ENCODE measurements at regions not wholly inside any gene's neighbourhood (a gene's known extent, or its start where the extent isn't known, plus 50 kb on each side); places are given as distances from the start of the nearest gene placed in this dataset.
A peak's percentile ranks its signal among the peaks of the same experiment; 100 is the strongest.

GRCh38 chr3:111303760-111304159 lies 232.1 kb downstream of the NECTIN3 start:
- Histone ChIP-seq H3K27ac (no peak overlapping the region), H3K9me3 (no peaks in the 10 kb centered on the region), H3K4me1 (replicated peaks) (no peaks in the 10 kb centered on the region), H3K4me3 (no peak overlapping the region), H3K27me3 (replicated peaks; ENCODE audit: insufficient read depth) (no peaks in the 10 kb centered on the region), H3K36me3 (no peaks in the 10 kb centered on the region)
- intact Hi-C loops (cut with DNase I): no loop called here
- DNase-seq (ENCODE audit: low spot score): no peak
- 66% methylated on average over 1 of the region's 1 CpG for WGBS
- TF ChIP-seq POLR2AphosphoS5 (IDR thresholded peaks at IDR 0.05): no peak
- no peak for TF ChIP-seq CTCF (IDR thresholded peaks at IDR 0.05)
- no peak for TF ChIP-seq POLR2A (IDR thresholded peaks at IDR 0.05)

DNA sequence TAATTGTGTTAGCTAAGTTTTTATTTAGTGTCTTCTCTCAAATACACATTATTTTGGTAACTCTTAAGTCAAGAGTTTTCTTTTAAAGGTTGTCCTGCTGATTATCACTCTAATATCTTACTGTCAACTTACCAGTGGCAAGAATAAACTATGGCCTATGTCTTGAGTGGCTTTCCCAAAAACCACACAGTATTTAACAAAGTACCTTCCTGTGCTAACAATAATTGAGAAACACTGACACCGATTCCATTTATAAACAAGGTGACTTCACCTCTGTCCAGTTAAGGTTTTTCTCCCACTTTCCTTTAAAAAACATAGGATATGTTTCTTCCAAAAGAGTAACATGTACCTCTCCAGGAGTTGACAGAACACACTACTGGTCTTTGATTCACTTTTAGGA lies 234.3 kb upstream of the CD96 start:
- Histone ChIP-seq H3K9me3 (no peaks in the 10 kb centered on the region), H3K4me1 (replicated peaks) (no peaks in the 10 kb centered on the region), H3K4me3 (no peak overlapping the region), H3K36me3 (no peaks in the 10 kb centered on the region), H3K27me3 (replicated peaks; ENCODE audit: insufficient read depth) (no peaks in the 10 kb centered on the region), H3K27ac (no peak overlapping the region)
- intact Hi-C loops (cut with DNase I): no loop called here
- WGBS: 87% methylated on average over 1 of the region's 1 CpG
- TF ChIP-seq POLR2A (IDR thresholded peaks at IDR 0.05): no peak
- no peak for TF ChIP-seq CTCF (IDR thresholded peaks at IDR 0.05)
- no peak for TF ChIP-seq POLR2AphosphoS5 (IDR thresholded peaks at IDR 0.05)
- DNase-seq (ENCODE audit: low spot score): no peak

DNA sequence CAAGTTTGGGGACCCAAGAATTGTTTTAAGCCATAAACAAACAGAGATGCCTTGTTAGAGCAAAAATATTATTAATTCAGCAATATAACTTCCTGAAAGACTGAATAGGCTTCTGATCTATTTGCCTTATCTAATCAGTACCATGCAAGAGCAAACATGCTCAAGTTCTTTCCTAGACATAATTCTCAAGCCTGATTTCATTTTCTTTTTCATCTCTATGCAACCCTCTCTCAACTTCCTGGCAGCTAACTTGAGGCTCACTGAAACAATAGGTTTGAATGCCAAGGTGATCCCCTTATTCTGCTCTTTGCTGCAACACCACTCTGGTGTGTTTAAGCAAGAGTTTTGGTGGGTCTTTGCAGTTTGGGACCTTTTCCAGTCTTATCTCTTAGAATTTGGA lies 230.9 kb upstream of the CD96 start:
- no peak for DNase-seq (ENCODE audit: low spot score)
- Histone ChIP-seq H3K27ac (no peak overlapping the region), H3K27me3 (replicated peaks; ENCODE audit: insufficient read depth) (no peaks in the 10 kb centered on the region), H3K4me3 (no peak overlapping the region), H3K36me3 (no peaks in the 10 kb centered on the region), H3K4me1 (replicated peaks) (no peaks in the 10 kb centered on the region), H3K9me3 (no peaks in the 10 kb centered on the region)
- intact Hi-C loops (cut with DNase I): no loop called here
- TF ChIP-seq POLR2AphosphoS5 (IDR thresholded peaks at IDR 0.05) (no peak), CTCF (IDR thresholded peaks at IDR 0.05) (no peak), POLR2A (IDR thresholded peaks at IDR 0.05) (no peak)

DNA sequence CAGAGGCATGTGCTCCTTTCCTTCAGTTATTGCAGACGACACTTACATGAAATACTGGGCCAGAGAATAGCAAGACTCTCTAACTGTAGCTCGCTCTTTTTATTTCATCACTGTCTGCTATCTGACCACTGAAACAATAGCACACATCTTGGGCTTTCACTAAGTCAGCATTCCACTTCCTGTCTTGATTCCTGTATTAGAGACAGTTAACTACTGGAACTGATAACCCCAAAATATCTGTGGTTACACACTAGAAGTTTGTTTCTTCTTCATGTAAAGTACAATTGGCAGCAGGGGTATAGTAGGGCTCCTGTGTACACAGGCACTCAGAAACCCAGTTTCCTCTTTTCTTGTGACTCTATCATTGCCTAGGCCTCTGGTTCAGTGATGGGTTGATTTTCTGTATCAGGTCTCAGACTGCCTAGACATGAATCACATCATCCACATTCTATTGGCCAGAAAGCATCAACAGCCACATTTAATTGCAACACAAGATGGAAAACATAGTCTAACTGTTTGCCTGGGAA lies 230.2 kb upstream of the CD96 start:
- 52% methylated on average over 2 of the region's 2 CpGs for WGBS
- Histone ChIP-seq H3K4me1 (replicated peaks) (no peaks in the 10 kb centered on the region), H3K27me3 (replicated peaks; ENCODE audit: insufficient read depth) (no peaks in the 10 kb centered on the region), H3K4me3 (no peak overlapping the region), H3K36me3 (no peaks in the 10 kb centered on the region), H3K9me3 (no peaks in the 10 kb centered on the region), H3K27ac (no peak overlapping the region)
- intact Hi-C loops (cut with DNase I): no loop called here
- no peak for DNase-seq (ENCODE audit: low spot score)
- TF ChIP-seq POLR2AphosphoS5 (IDR thresholded peaks at IDR 0.05) (no peak), POLR2A (IDR thresholded peaks at IDR 0.05) (no peak), CTCF (IDR thresholded peaks at IDR 0.05) (no peak)

- intact Hi-C loops (cut with DNase I): no loop called here
These were observed 227.7 kb upstream of the CD96 start for GRCh38 chr3:111314181-111314873.

More at GRCh38 chr3:111314181-111314873, 227.7 kb upstream of the CD96 start:
- no peaks in the 10 kb centered on the region for H3K9me3 ChIP-seq
- no peaks in the 10 kb centered on the region for H3K27me3 ChIP-seq (replicated peaks; ENCODE audit: insufficient read depth)
- H3K4me3 ChIP-seq: no peak overlapping the region
- peak; percentile 54 for DNase-seq (ENCODE audit: low spot score)
- H3K27ac ChIP-seq: no peak overlapping the region
- H3K36me3 ChIP-seq: no peaks in the 10 kb centered on the region
- H3K4me1 ChIP-seq (replicated peaks): no peaks in the 10 kb centered on the region
- TF ChIP-seq POLR2A (IDR thresholded peaks at IDR 0.05): no peak
- TF ChIP-seq POLR2AphosphoS5 (IDR thresholded peaks at IDR 0.05): peak; percentile 33
- no peak for TF ChIP-seq CTCF (IDR thresholded peaks at IDR 0.05)

All from prostate gland (tissue), 2 donors.